GM23338 (cell line): ENCODE measurements at regions not wholly inside any gene's neighbourhood (a gene's known extent, or its start where the extent isn't known, plus 50 kb on each side); places are given as distances from the start of the nearest gene placed in this dataset.

Source experiments
- CREB1 ChIP-seq: fragments of 250-450 bp; sonication (Bioruptor Pico); IDR thresholded peaks from 2 replicates; pipeline ENCODE4 v1.5.0; 2020; ENCODE audit warnings: low read depth, mild to moderate bottlenecking, moderate library complexity
- CTCF ChIP-seq, 2 experiments: fragments of 200-600 bp in 1 of 2; sonication (generic) in 1 of 2; conservative IDR thresholded peaks; 2 replicates each; pipeline versions ENCODE4 v1.5.1 to v1.6.1; 2016 to 2017; ENCODE audit warnings: antibody characterized with exemption in 2 of 2, low read depth in 2 of 2, mild to moderate bottlenecking in 2 of 2, moderate library complexity in 1 of 2
- EZH2 ChIP-seq: fragments of 200-600 bp; sonication (generic); IDR thresholded peaks from one replicate; pipeline ENCODE4 v1.8.0; 2017; ENCODE audit warnings: antibody characterized with exemption, mild to moderate bottlenecking, low read depth; ENCODE audit not compliant: unreplicated experiment
- EZH2phosphoT487 ChIP-seq: fragments of 200-600 bp; sonication (generic); IDR thresholded peaks from one replicate; pipeline ENCODE4 v1.8.1; 2018; ENCODE audit warnings: antibody characterized with exemption; ENCODE audit not compliant: unreplicated experiment
- JUNB ChIP-seq: IDR thresholded peaks from one replicate; pipeline ENCODE4 v1.6.1; 2016; ENCODE audit warnings: antibody characterized with exemption; ENCODE audit not compliant: unreplicated experiment
- POLR2AphosphoS5 ChIP-seq: IDR thresholded peaks from 2 replicates; pipeline ENCODE4 v1.6.1; 2016; ENCODE audit warnings: antibody characterized with exemption, low read depth
- STAT1 ChIP-seq: IDR thresholded peaks from one replicate; pipeline ENCODE4 v1.6.1; 2016; ENCODE audit warnings: antibody characterized with exemption; ENCODE audit not compliant: unreplicated experiment
- ZNF114 ChIP-seq: fragments of 250-450 bp; sonication (Bioruptor Pico); IDR thresholded peaks from 2 replicates; pipeline ENCODE4 v1.5.0; 2020; ENCODE audit warnings: mild to moderate bottlenecking, moderate library complexity
- ZNF331 ChIP-seq: fragments of 250-450 bp; sonication (Bioruptor Pico); IDR thresholded peaks from 2 replicates; pipeline ENCODE4 v1.5.0; 2020; ENCODE audit warnings: low read depth, mild to moderate bottlenecking, moderate library complexity
- TF ChIP-seq, protein P1 (sequence below): IDR thresholded peaks from one replicate; pipeline ENCODE4 v1.6.1; 2018; ENCODE audit warnings: antibody characterized with exemption; ENCODE audit not compliant: unreplicated experiment
- TF ChIP-seq, protein P2 (sequence below): IDR thresholded peaks from 2 replicates; pipeline ENCODE4 v1.6.1; 2016; ENCODE audit warnings: antibody characterized with exemption
- TF ChIP-seq, protein P3 (sequence below): fragments of 250-450 bp; sonication (Bioruptor Pico); IDR thresholded peaks from 2 replicates; pipeline ENCODE4 v1.5.0; 2020; ENCODE audit warnings: mild to moderate bottlenecking, moderate library complexity

DNA sequence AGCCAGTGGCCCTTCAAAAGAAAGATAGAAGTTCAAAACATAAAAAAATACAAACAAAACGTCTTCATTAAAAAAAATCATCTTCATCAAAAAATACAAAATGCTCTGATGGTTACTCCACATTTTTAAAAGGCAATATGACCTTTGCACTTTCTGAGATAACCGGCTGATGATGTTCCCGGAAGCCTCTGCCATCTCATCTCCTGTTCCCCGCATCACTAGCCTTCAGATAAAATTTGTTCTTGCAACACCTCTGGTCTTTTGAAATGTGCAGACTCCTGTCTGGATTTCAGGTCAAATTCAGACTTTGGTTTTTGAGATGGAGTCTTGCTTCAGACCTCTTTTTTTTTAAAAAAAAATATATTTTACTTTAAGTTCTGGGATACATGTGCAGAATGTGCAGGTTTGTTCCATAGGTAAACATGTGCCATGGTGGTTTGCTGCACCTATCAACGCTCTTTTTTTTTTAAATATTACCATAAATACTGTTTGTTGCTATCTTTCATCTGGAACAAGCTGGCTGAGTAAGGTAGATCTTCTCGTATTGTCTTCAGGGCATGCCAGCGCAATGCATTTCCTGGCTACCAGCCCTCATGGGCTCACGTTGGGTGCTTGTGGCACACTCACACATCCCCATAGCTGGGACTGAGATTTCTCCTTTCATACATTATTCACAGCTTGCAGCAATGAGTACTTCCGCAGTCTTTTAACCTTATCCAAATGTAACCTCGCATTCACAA, 418.9 kb upstream of the ARGLU1 start:
- no peak for TF ChIP-seq CTCF (conservative IDR thresholded peaks at IDR 0.05; ENCODE audit: low read depth in 2 of 2)
- no peak for TF ChIP-seq EZH2
- no peak for TF ChIP-seq POLR2AphosphoS5
- TF ChIP-seq ZNF331 (CRISPR knock-in tag) = no peak
- no peak for TF ChIP-seq JUNB
- TF ChIP-seq, protein P1, sequence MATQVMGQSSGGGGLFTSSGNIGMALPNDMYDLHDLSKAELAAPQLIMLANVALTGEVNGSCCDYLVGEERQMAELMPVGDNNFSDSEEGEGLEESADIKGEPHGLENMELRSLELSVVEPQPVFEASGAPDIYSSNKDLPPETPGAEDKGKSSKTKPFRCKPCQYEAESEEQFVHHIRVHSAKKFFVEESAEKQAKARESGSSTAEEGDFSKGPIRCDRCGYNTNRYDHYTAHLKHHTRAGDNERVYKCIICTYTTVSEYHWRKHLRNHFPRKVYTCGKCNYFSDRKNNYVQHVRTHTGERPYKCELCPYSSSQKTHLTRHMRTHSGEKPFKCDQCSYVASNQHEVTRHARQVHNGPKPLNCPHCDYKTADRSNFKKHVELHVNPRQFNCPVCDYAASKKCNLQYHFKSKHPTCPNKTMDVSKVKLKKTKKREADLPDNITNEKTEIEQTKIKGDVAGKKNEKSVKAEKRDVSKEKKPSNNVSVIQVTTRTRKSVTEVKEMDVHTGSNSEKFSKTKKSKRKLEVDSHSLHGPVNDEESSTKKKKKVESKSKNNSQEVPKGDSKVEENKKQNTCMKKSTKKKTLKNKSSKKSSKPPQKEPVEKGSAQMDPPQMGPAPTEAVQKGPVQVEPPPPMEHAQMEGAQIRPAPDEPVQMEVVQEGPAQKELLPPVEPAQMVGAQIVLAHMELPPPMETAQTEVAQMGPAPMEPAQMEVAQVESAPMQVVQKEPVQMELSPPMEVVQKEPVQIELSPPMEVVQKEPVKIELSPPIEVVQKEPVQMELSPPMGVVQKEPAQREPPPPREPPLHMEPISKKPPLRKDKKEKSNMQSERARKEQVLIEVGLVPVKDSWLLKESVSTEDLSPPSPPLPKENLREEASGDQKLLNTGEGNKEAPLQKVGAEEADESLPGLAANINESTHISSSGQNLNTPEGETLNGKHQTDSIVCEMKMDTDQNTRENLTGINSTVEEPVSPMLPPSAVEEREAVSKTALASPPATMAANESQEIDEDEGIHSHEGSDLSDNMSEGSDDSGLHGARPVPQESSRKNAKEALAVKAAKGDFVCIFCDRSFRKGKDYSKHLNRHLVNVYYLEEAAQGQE = no peak
- TF ChIP-seq EZH2phosphoT487 = no peak
- no peak for TF ChIP-seq ZNF114 (CRISPR knock-in tag)
- TF ChIP-seq, protein P2, sequence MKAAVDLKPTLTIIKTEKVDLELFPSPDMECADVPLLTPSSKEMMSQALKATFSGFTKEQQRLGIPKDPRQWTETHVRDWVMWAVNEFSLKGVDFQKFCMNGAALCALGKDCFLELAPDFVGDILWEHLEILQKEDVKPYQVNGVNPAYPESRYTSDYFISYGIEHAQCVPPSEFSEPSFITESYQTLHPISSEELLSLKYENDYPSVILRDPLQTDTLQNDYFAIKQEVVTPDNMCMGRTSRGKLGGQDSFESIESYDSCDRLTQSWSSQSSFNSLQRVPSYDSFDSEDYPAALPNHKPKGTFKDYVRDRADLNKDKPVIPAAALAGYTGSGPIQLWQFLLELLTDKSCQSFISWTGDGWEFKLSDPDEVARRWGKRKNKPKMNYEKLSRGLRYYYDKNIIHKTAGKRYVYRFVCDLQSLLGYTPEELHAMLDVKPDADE = no peak
- no peak for TF ChIP-seq STAT1
- TF ChIP-seq CREB1 = no peak
- TF ChIP-seq, protein P3, sequence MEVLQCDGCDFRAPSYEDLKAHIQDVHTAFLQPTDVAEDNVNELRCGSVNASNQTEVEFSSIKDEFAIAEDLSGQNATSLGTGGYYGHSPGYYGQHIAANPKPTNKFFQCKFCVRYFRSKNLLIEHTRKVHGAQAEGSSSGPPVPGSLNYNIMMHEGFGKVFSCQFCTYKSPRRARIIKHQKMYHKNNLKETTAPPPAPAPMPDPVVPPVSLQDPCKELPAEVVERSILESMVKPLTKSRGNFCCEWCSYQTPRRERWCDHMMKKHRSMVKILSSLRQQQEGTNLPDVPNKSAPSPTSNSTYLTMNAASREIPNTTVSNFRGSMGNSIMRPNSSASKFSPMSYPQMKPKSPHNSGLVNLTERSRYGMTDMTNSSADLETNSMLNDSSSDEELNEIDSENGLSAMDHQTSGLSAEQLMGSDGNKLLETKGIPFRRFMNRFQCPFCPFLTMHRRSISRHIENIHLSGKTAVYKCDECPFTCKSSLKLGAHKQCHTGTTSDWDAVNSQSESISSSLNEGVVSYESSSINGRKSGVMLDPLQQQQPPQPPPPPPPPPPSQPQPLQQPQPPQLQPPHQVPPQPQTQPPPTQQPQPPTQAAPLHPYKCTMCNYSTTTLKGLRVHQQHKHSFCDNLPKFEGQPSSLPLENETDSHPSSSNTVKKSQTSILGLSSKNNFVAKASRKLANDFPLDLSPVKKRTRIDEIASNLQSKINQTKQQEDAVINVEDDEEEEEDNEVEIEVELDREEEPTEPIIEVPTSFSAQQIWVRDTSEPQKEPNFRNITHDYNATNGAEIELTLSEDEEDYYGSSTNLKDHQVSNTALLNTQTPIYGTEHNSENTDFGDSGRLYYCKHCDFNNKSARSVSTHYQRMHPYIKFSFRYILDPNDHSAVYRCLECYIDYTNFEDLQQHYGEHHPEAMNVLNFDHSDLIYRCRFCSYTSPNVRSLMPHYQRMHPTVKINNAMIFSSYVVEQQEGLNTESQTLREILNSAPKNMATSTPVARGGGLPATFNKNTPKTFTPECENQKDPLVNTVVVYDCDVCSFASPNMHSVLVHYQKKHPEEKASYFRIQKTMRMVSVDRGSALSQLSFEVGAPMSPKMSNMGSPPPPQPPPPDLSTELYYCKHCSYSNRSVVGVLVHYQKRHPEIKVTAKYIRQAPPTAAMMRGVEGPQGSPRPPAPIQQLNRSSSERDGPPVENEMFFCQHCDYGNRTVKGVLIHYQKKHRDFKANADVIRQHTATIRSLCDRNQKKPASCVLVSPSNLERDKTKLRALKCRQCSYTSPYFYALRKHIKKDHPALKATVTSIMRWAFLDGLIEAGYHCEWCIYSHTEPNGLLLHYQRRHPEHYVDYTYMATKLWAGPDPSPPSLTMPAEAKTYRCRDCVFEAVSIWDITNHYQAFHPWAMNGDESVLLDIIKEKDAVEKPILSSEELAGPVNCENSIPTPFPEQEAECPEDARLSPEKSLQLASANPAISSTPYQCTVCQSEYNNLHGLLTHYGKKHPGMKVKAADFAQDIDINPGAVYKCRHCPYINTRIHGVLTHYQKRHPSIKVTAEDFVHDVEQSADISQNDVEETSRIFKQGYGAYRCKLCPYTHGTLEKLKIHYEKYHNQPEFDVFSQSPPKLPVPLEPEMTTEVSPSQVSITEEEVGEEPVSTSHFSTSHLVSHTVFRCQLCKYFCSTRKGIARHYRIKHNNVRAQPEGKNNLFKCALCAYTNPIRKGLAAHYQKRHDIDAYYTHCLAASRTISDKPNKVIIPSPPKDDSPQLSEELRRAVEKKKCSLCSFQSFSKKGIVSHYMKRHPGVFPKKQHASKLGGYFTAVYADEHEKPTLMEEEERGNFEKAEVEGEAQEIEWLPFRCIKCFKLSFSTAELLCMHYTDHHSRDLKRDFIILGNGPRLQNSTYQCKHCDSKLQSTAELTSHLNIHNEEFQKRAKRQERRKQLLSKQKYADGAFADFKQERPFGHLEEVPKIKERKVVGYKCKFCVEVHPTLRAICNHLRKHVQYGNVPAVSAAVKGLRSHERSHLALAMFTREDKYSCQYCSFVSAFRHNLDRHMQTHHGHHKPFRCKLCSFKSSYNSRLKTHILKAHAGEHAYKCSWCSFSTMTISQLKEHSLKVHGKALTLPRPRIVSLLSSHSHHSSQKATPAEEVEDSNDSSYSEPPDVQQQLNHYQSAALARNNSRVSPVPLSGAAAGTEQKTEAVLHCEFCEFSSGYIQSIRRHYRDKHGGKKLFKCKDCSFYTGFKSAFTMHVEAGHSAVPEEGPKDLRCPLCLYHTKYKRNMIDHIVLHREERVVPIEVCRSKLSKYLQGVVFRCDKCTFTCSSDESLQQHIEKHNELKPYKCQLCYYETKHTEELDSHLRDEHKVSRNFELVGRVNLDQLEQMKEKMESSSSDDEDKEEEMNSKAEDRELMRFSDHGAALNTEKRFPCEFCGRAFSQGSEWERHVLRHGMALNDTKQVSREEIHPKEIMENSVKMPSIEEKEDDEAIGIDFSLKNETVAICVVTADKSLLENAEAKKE = no peak
